HG02840 (cell line): ENCODE measurements at regions not wholly inside any gene's neighbourhood (a gene's known extent, or its start where the extent isn't known, plus 50 kb on each side); places are given as distances from the start of the nearest gene placed in this dataset.

Experiments
- ATAC-seq: cut with Tn5 transposase; IDR thresholded peaks from one replicate; pipeline ENCODE4 v1.9.1; 2021; ENCODE audit warnings: mild to moderate bottlenecking, moderate library complexity, moderate number of reproducible peaks; ENCODE audit not compliant: unreplicated experiment, low FRiP score

DNA sequence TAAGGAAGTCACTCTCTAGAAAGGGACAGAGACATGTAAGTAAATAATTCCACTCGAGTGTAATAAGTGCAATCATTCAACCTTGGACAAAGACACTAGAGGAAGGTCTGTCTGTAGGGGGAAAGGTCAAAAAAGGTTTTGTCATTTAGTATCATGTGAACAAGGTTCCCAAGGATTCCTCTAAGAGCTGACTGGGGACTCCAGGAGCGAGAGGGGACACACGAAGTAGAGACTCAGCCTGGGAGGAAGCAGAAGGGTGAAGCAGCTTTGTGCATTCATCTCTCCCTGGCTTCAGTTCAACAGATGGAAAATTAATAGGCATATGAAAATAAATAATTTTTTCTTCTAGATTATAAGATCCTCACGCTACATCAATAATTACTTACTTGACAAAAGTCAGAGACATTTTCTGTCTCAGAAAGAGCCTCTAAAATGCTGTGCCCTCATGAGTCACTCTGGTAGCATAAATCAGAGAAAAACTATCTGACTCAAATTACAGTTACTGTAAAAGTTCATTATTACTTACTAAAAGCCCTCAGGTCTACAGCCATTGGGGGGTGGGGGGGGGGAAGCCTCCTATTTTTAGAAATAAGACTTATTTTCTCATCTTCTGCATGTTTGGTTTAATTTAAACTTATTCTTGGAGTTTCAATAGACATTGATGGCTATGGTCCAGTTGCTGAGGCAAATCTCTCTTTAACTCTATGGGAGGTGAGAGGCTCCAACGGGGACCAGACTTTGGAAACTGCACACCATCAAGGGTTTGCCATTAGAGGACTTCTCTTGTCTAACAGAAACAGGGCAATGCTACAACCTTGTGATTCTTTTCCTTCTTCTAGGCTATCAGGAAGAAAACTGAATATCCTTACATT, 275.1 kb upstream of the KLF14 start:
- no peak for ATAC-seq

DNA sequence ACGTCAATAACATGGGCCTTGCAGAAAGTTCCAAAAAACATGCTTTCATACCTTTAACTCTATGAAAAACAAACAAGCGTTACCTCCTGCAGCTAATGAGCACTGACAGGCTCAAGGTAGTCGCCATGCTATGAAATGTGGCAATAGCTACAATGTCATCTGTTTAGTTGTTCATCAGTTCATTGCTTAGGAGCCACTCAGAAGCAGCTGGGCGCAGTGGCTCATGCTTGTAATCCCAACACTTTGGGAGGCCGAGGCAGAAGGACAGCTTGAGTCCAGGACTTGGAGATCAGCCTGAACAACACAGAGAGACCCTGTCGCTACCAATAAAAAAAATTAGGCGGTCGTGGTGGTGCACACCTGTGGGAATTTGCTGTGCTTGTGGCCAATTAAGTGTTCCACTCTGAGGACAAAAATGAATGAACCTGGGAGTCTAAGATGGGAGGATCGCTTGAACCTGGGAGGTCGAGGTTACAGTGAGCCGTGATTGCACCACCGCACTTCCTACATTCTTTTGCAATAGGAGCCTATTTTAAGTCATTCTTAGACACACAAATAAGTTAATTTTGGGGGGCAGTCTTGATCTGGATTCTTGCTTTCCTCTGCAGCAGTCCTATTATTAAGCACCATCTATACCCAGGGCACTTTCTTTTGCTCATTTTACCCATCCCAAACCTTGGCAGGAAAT, 276.2 kb upstream of the KLF14 start:
- no peak for ATAC-seq

DNA sequence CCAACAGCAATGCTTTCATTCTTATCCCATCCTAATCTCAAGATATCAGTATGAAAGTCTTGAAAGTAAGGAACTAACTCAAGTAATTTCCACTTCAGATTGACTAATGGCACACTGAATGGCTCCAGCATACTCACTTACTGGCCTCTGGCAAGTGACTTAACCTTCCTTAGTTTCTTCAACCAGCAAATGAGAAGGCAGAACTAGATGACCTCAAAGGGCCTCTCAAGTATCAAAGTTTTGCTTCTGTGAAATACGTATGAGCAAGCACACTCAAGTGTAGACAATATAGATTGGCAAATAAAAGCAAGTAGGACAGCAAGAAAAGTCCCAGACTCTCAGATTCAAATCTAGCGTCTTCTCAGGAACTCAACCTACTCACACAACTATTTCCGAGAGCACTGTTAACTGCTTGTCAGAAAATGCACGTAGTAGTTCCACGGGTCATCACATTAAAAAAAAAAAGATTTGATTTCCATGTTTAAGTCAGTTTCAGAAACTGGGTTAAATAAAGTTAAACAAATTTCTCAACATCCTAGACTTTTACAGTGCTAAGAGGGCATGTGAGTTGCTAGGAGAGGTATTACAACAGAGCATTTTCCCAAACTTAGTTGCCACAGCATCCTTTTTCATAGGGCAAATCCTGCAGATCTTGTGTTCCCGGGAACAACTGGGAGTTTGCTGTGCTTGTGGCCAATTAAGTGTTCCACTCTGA, 276.9 kb upstream of the KLF14 start:
- no peak for ATAC-seq

DNA sequence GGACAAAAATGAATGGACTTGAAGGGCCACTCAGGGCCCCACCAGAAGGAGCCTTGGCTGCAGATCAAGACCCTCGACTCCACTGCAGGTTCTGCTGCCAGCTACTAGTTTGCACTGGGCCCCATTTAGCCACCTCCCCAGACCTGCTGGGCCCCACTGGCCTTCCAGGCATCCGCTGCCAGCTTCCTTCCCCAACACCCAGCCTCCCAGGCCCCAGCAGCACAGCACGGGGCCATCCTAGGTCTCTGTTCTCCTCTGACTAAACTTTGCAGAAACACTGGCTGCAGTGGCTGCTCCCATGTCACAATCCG, 277.4 kb upstream of the KLF14 start:
- no peak for ATAC-seq

DNA sequence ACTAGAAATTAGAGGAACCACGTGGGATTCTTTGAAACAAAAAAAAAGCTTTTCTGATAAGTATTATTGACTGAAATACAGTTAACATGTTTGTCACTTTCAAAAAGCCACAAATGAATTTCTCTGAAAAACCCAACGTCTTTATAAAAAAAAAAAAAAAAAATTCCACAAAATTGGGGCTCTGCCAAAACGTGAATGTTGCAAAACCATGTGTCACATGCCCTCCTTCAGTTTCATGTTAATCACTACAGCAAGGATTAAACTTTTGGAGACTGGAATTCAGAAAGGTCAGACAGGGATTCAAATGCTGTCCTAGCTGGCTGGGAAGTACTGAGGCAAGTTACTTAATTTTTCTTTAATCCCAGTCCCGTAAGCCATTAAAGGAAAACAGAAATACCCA, 278.0 kb upstream of the KLF14 start:
- ATAC-seq, result no peak

DNA sequence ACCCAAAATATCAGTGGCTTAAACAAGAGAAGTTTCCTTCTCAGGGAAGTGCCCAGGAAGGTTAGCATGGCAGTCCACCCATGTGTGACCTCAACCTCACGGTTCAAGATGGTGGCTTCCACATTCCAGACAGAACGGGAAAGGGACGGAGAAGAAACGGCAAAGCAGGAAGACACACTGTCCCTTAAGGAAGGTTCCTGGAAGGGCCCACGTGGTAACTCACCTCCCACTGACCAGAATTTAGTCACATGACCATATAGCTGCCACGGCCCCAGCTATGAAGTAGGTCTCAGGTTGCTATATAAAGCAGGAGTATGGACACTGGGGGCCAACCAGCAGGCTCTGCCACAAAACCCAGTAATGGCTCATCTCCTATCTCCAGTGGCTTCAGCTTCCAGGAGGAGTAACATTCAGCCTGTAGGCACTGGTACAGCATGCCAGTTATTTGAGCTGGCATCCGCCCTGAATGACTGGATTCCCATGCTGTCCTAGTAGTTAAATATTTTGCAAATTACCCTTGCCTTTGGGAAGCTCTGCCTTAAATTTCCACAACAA, 278.5 kb upstream of the KLF14 start:
- ATAC-seq, result no peak

DNA sequence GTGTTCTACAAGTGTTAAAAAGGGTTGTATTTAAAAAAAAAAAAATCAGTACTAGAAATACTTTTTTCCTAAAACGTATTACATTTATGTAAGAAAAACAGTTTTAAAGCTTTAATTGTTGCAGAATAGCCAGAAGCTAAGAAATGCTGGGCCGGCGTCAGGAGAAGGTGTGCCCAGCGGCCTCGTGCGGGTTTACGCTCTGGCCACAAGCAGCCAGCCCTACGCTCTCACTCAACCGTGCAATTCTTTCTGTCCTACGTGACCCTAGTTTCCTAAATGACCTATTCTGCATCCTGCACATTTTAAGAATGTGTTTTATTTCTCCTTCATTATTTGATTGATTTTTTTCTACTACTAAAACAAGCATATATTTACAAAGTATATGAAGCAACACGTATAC, 279.7 kb upstream of the KLF14 start:
- ATAC-seq, result no peak

DNA sequence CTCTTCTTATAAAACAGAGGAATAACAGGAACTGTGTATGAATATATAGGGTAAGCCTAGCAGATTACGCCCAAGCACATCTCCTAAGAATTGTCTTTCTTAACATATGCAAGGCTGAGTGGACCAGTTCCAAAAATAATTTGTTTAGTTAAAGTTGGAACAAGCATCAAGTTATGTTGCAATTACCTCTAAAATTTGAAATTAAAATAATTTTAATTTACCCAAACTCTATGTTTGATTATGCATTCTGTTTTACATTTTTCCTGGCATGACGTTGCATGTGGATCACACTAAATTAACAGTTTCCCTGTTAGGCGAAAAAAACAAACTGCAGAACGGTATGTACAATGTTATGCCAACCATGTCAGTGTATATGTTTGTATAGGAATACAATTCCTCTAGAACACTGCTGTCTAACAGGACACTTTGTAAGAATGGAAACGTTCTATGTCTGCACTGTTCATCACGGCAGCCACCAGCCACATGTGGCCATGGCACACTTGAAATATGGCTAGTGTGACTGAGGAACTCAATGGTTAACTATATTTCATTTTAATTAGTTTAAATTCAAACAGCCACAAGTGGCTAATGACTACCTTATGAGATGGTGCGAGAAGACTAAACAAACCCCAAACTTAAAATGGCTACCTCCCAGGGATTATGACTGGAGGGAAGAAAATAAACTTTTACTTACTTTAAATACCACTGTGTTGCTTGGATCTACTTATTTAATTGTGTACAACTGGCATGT, 281.1 kb upstream of the KLF14 start:
- no peak for ATAC-seq

DNA sequence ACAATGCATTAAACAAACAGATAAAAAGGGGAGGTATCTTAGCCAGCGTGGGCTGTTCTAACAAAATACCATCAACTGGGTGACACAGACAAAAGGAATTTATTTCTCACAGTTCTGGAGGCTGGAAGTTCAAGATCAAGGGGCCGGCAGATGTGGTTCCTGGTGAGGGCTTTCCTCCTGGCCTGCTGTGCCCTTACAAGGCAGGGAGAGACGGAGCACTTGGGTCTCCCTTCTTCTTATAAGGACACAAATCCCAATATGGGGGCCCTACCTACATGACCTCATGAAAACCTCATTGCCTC, 281.6 kb upstream of the KLF14 start:
- no peak for ATAC-seq

DNA sequence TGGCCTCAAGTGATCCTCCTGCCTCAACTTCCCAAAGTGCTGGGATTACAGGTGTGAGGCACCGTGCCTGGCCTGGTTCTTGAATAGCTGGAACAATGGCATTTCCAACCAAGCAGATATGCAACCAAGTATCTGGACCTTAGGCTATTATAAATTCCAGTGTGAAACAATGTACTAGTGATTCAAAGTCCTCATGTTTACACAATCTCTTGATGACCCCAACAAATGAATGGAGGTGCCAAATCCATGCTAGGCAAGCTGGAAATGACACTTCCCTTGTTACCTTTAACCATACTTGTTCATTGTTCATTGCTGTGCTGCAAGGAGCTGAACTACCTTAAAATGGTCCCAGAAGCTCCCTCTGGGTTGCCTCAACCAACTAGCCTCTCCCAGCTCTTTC, 282.2 kb upstream of the KLF14 start:
- no peak for ATAC-seq

DNA sequence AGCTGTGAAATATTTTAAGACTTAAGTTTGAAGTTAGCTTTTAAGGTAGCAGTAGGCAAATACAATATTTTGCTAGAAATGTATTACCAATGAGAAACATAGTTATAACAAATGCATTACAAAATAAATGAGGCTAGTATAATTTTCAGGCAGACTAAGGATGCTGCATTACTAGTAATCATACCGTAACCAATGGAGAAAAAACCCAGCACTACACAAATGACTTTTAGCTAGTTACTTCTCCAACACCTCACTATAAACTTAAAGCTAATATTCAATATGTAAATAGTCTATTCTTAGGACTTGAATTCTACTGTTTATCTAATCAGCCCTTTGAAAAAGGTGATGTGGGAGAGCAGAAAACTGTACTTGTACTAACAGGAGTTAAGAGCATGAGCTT, 285.3 kb upstream of the KLF14 start:
- no peak for ATAC-seq

DNA sequence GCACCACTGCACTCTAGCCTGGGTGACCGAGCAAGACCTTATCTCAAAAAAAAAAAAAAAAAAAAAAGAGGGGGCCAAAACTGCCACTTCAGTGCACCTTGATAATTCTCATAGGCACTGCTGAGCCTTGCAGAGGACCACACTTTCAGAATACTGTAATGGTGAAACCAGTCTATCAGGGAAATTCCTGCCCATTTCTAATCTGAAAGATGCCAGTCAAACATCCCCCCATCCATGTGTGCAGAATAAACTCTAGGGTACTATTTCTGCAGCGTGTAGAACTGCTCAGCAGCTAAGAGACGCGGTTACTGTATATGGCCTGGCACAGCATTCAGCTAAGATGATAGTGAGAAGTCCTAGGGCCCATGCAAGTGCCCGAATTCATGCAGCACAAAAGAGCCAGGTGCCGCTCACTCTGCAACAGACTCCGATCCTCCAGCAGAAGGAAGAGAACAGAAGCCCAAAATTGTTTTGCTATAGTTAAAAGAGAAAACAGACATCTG, 286.8 kb upstream of the KLF14 start:
- peak; percentile 49 for ATAC-seq

DNA sequence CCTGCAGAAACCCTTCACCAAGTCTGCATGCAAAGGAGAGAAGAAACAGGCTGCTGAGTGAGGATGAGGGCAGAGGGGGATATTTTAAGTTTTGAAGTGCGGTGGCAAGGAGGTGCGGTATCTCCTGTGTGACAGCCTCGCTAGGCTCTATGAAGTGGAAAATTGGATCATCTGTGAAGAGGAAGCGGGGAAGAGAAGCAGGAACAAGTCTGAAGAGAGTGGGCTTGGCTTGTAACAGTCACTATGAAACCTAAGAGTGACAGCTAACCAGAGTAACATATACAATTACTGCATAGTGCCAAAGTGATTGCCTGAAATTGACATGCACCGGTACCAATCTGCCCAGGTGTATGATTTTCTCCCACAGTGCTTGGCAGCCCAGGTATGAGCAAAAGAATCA, 287.5 kb upstream of the KLF14 start:
- ATAC-seq, result no peak

DNA sequence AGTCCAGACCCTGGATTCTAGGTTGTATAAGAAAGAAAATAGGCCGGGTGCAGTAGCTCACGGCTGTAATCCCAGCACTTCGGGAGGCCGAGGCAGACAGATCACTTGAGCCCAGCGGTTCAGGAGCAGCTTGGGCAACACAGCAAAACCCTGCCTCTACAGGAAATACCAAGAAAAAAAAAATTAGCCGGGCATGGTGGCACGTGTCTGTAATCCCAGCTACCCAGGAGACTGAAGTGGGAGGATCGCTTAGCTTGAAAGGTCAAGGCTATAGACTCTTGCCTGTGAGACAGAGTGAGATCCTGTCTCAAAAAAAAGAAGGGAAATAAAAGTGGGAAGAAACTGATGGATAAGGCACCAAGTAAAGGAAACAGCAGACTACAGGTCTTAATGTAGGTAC, 287.9 kb upstream of the KLF14 start:
- no peak for ATAC-seq

DNA sequence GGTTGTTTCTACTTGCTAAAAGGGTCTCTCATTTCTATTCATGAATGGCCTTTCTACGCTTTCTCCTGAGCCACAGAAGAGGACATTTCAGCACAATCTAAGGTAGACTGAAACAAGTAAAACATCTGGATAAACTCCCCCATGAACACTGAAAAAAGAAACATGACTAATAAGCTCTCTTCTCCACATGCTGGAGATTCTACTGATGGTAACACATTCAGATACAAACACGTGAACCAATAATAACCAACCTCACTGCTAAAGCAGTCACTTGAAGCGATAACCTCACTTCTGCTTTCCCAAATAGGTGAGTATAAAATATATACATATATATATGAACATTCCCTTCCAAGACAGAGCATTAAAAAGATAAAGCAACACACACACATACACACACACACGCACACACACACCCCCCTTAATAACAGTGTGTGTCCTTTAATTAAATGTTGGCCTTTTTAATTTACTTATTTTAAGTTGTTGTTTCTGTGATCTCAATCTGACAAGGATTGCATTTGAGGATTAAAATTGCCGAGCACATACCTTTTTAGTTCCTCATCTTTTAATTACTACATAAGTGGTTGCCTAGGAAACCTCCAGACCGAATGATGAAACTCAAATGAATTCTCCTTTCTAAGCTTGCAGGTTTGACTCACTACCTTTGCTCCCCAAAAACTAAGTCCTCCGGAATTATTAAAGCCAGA, 292.4 kb upstream of the KLF14 start:
- ATAC-seq, result no peak

DNA sequence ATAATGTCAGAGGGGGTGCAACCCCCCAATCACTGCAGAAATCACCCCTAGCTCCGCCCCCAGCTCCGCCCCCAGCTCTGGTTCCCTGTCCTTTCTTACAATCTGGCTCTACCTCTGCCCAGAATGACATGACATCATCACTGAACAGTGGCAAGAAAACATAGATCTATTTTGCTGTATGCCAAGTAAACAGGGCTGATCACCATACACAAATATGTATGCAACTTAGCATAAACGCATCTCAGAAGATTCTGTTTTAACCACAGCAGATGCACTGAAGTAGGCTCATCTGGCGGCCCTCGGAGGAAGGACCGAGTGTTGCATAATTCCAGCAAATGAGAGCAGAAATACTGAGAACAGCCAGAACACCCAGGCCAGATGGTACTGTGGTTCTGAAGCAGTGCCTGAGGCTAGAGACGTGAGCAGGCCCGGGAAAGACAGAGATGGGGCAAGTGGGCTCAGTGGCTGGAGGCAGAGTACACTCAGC, 293.3 kb upstream of the KLF14 start:
- ATAC-seq, result no peak

DNA sequence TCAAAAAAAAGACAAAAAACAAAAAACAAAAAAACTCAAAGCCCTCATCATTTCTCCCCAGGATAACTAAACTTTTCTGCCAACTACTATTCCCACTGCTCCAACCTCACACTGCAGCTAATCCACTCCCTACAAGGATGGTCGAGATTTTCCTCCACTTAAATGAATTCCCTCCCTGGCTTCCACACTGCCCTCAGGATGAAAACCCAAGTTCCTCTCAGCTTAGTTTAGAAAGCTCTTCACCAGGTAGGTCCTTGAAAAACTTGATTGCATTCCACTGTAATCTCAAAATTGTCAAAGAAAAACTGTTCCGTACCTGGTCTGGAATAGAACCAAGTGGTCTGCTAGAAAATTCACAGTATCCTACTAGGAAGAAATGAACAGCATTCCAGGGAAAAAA, 294.3 kb upstream of the KLF14 start:
- no peak for ATAC-seq

DNA sequence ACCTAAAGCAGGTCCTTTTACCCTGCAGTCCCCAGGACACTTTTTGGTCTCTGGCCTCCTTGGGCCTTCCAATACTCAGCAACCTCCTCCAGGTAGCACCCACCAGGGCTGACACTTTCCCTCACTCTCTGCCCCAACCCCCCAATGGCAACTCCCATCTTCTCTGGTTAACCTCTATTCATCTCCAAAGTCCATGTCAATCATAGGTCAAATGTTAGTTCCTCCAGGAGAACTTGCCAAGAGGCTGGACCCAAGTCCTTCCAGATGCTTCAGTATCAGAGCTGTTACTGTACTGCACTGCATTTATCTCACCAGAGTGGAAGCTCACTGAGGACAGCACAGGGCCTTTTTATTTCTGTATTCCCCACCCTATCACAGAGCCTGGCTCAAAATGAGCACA, 295.0 kb upstream of the KLF14 start:
- no peak for ATAC-seq

DNA sequence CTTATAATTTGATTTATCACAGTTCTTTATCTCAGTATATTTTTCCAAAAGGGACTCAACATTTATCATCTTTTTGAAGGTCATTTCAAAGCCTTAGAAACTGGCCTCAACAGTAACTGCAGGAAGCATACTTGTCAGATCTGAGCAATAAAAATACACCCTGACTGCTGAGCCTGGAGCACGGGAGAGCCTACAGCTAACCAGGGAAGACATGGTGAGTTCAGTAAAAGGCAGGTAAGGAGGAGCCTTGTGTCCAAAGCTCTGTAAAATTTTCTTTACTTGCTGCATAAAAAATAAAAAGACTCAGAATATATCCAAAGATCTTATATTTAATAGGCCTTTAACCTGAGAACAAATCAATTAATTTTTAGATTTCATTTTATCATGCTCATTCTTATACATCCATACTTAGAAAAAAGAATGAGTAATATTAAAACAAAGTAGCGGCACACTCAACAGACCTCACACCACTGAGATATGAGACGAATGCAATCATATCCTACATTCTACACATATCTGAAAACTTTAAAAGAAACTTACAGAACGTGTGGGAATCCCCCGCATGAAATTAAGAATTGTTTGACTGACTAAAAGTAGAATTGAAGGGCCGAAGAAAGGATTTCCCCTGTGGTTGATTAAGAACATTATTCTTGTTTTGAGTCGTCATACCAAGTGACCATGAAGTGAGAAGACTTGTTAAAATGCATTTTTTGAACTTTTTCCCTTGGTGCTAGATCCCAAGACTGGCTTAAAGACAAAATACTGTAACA, 296.4 kb upstream of the MKLN1 start:
- ATAC-seq, result peak; percentile 65
